ENCODE measurements at regions not wholly inside any gene's neighbourhood (a gene's known extent, or its start where the extent isn't known, plus 50 kb on each side); places are given as distances from the start of the nearest gene placed in this dataset.
"Not testable (repeated sequence)": the region's sequence is repeated elsewhere in the genome, so short reads cannot be mapped to it uniquely, and the experiment has no call there.

GRCh38 chr11:37511425-37511933, 913.4 kb upstream of the RAG2 start:
- no peak for DNase-seq (ENCODE audit: low spot score)

- no peak for DNase-seq (ENCODE audit: low spot score)
Observed at GRCh38 chr11:37509506-37509905, 911.5 kb upstream of the RAG2 start.

- DNase-seq (ENCODE audit: low spot score) = no peak
Observed at GRCh38 chr11:37506531-37506930, 908.5 kb upstream of the RAG2 start.

GRCh38 chr11:37505406-37505805, 907.4 kb upstream of the RAG2 start:
- DNase-seq (ENCODE audit: low spot score) = no peak

- peak; percentile 1 for DNase-seq (ENCODE audit: low spot score)
Observed at GRCh38 chr11:37504921-37505320, 906.9 kb upstream of the RAG2 start.

- peak; percentile 5 for DNase-seq (ENCODE audit: low spot score)
Observed at GRCh38 chr11:37504060-37504611, 906.1 kb upstream of the RAG2 start.

DNA sequence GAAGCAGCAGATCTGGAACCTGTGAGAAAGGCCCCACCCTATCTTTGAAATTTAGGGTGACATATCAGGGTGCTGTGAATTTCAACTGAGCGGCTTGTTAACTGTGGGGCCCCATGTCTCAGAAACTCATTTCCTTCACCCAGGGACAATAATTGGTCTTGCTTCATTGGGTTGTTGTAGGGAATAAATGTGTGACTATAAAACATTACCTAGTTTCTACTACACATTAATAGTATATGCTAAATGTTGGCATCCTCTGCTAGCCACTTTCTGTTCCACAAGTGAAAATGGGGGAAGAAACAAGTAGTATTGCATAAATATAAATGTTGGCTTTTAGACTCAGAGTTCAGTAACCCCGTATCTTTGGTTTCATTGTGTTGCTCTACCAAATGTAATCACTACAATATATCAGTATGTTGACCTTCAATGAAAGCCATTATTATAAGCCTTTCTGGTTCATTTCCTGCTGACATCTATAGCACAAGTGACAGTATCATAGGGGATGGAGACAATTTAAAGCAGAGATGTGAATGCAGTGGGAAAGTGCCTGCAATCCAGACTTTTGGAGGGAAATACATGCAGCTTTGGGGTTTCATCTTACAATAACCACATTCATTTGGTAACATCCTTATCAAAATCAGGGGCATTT, 905.5 kb upstream of the RAG2 start:
- DNase-seq (ENCODE audit: low spot score) = no peak

DNA sequence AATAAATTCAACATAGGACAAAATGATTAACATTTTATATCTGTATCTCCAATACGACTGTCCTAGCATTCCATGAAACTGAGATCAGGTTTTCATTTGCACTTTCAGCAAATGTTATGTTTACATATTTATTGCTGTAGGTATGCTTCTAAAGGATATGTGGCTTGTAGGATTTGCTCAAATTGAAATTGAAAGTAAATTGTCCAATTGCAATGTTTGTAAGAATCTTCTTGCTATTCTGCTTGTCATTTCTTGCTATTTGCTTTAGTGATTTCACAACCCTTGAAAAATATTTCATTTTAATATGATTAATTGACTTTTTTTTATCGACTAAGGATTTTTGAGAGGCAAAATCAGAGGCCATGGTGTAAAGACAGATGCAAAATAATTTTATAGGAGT, 904.2 kb upstream of the RAG2 start:
- no peak for DNase-seq (ENCODE audit: low spot score)

DNA sequence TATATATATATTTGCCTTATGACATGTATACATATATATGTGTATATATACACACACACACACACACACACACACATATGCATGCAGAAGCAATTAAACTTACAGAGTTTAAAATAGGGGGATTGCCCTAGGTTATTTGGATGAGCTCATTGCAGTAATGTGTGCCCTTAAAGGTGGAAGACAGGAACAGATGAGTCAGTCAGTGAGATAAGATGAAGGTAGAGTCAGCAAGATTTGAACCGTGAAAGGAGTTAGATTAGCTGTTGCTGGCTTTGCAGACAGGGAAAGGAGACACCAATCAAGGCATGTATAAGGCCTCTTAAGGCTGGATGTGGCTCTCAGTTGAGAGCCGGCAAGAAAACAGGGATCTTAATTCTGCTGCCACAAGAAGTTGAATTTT, 902.4 kb upstream of the RAG2 start:
- no peak for DNase-seq (ENCODE audit: low spot score)

DNA sequence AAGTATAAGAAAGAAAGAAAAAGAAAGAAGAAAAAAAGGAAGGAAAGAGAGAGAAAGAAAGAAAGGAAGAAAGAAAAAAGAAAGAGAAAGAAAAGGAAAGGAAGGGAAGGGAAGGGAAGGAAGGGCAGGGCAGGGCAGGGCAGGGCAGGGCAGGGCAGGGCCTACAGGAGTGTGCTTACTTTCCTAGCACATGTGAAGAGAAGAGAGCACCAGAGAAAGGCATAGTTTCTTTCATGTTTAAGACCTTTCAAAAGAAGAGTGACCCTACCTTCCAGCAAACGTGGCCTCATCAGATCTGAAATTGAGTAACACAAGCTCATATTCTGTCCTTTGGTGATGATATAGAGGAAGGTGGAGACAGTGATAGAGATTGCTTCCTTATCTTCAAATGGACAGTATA, 899.3 kb upstream of the RAG2 start:
- no peak for DNase-seq (ENCODE audit: low spot score)

DNA sequence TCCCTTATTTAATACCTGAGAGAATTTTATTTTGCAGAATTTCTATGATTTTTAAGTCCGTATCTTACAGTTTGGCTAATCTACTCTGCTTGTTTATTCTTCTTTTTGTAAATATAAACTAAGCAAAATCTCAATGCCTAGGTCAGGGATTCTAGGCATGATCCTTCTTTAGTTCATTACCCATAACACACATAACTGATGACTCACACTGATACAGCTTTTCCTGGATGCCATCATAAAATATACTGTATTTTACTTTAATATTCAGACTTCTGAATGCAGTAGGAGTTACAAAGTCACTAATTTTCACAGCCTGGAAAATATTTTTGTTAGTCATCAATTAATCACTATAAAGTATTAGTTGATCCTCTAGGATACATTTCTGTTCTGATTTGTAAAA, 898.2 kb upstream of the RAG2 start:
- DNase-seq (ENCODE audit: low spot score) = no peak

GRCh38 chr11:37484298-37484697, 886.3 kb upstream of the RAG2 start:
- DNase-seq (ENCODE audit: low spot score) = no peak

DNA sequence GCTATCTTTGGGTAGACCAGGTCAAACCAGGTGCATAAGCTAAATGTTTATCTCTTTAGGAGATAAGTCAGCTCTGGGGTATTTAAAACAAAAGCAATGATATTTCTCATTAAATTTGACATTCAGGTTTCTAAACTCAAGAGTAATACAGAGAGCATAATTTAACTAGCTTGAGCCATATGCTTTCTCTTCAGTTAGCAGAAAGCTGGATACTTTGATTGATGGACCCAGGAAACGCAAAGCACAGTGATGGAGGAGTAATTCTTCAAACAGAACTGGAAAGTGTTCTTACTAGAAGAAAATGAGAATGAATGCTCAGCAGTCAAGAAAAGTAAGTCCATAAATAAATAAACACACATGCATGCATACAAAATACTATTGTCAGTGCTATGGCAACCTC, 885.7 kb upstream of the RAG2 start:
- DNase-seq (ENCODE audit: low spot score) = no peak

DNA sequence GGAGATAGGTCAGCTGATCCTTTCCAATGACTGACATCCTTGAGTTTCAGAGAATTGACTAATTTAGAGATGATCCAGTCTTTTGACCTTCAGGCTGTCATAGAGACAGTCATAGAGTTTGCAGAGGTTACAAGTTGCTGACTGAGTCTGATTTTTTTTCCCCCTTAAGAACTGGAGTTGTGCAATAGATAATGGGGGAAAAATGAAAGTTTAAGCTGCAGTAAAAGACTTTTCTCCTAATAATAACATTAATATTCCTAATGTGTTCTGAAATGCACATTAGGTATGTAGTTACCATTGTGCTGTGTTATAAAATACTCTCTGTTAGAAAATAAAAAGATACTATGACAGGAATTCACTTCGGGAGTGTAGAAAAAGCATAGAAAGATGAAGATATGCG, 876.9 kb upstream of the RAG2 start:
- no peak for DNase-seq (ENCODE audit: low spot score)

DNA sequence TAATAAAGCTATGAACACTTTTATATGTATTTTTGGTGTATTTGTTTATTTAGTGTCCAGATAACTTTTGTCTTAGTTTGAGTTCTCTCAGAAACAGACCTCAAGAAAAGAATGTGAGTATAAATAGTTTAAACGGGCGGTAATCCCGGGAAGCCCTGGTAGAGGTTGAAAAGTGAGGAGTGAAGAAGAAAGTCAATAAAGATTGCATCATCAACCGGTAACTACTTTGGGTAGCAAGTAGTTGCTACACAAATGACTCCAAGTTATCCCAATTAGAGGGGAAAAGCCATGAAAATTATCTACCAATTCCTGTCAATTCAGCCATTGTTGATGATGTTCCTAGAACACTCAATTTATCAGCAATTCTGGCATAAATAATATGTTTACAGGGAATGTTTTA, 870.3 kb upstream of the RAG2 start:
- DNase-seq (ENCODE audit: low spot score) = no peak

GRCh38 chr11:37465221-37465620, 867.2 kb upstream of the RAG2 start:
- DNase-seq (ENCODE audit: low spot score) = no peak

DNA sequence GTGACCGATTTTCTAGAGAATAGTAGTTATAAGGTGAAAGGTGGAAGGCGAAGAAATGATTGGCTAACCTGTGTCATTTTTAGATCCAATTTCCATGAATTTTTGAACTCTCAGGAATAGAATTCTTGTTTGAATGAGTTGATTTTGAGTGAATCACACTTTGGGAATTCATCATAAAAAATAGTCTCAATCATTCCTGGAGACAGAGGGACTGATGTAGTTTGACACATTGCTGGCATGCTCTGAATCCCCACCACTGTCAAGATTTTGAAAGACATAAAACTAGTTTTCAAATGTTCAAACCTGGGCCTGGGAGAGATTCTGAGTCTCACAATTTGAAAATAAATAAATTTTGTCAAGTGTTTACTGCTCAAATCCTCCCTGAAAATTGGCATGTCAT, 861.4 kb upstream of the RAG2 start:
- DNase-seq (ENCODE audit: low spot score) = no peak

- no peak for DNase-seq (ENCODE audit: low spot score)
Observed at GRCh38 chr11:37456746-37457145, 858.7 kb upstream of the RAG2 start.

DNA sequence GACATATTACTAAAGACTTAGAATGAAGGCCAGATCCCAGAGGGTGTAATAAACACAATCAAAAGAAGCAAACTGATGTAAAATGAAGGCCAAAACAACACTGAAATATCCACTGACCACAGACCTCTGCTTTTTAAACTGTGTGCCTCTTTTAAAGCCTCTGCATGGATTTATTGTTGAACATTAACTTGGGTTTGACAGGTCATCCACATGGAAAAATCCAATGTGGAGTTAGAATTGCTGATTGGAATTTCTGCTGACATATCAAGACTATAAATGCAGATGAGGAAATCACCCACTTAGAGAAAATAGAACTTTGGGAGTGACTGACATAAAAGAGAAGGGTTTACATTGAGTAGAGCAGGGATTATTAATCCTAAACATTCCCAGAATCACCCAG, 853.9 kb upstream of the RAG2 start:
- DNase-seq (ENCODE audit: low spot score) = no peak

GRCh38 chr11:37450613-37451012, 852.6 kb upstream of the RAG2 start:
- DNase-seq (ENCODE audit: low spot score) = no peak

GRCh38 chr11:37449146-37449545, 851.1 kb upstream of the RAG2 start:
- no peak for DNase-seq (ENCODE audit: low spot score)

GRCh38 chr11:37442576-37442975, 844.5 kb upstream of the RAG2 start:
- no peak for DNase-seq (ENCODE audit: low spot score)

DNA sequence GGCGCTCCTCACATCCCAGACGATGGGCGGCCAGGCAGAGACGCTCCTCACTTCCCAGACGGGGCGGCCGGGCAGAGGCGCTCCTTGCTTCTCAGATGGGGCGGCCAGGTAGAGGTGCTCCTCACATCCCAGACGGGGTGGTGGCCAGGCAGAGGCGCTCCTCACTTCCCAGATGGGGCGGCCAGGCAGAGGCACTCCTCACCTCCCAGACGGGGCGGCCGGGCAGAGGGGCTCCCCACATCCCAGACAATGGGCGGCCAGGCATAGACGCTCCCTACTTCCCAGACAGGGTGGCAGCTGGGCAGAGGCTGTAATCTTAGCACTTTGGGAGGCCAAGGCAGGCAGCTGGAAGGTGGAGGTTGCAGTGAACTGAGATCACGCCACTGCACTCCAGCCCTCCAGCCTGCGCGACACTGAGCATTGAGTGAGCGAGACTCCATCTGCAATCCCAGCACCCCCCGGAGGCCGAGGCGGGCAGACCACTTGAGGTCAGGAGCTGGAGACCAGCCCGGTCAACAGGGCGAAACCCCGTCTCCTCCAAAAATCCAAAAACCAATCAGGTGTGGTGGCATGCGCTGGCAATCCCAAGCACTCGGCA, 833.7 kb upstream of the RAG2 start:
- DNase-seq (ENCODE audit: low spot score) = not testable (repeated sequence)
